ENCODE measurements at regions not wholly inside any gene's neighbourhood (a gene's known extent, or its start where the extent isn't known, plus 50 kb on each side); places are given as distances from the start of the nearest gene placed in this dataset.
A peak's percentile ranks its signal among the peaks of the same experiment; 100 is the strongest.

DNA sequence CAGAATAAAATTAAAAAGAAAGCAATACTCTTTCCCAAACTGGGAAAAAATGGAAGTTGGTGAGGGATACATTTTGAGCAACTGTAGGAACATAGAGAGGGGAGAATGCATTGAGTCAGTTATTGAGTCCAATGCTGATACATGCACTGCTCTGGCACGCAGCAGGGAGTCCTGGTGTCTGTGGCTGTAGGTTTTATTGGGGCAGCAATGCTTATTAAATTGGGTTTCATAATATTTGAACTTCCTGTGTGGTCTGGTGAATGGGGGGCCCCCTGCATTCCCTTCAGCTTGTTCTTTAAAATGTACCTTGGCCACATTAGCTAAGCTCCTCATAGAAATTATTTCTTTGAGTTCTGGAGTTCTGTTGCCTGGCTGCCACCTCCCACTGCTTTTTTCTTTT, 125.2 kb upstream of the ELAC2 start:
- Histone ChIP-seq H3K9ac (ENCODE audit: insufficient read length) (no peak overlapping the region), H3K4me3 (no peak overlapping the region), H3K36me3 (ENCODE audit: insufficient read depth, low read length) (no peaks in the 10 kb centered on the region), H3K9me3 (ENCODE audit: low read depth, low read length) (no peaks in the 10 kb centered on the region), H3K27ac (no peak overlapping the region)
- peak; percentile 23; the same call in 1 of the 2 replicates for TF ChIP-seq POLR2AphosphoS5 (IDR thresholded peaks at IDR 0.05; ENCODE audit: borderline replicate concordance, low read depth, low read length)
- TF ChIP-seq FOXP2 (optimal IDR thresholded peaks at IDR 0.05; ENCODE audit: control extremely low read depth, extremely low read length, insufficient read depth): no peak
- no peak for DNase-seq (ENCODE audit: low read depth, low spot score)

DNA sequence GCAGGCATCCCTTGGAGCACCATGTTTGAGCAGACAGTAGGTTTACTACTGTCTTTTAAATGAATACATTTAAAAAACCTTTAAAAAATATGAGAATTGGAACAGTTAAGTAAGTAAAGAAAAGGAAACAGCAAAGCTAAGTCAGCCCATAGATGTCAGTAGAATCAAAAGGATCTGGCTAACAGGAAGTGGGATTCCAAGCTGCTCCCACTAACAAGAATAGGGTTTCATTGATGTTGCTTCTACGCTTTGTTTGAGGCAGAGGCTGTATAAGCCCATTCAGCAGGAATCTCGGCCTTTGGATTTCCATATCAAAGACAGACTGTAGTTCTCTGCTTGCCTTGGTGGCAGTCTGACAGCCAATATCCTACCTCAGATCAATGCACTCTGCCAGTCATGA, 122.9 kb upstream of the ELAC2 start:
- no peak for DNase-seq (ENCODE audit: low read depth, low spot score)

DNA sequence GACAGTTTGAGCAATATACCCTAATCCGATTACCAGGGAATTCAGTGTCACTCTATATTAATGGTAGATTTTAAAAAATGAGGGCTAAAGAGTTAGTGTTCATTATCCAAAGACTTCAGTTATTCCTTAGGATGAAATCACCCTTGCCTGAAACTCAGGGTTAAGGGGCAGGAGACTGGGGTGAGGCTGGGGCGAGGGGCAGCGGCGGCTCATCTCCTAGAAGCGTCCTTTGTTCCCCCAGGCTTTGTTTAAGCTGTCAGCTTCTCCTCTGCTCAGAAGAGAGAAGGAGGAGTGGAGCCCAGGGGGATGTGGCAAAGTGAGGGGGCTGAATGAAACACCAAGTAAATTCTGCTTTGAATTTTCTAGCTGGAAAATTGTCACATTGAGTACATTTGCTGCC, 117.7 kb upstream of the ELAC2 start:
- TF ChIP-seq FOXP2 (optimal IDR thresholded peaks at IDR 0.05; ENCODE audit: control extremely low read depth, extremely low read length, insufficient read depth): no peak
- no peak for TF ChIP-seq EZH2 (IDR thresholded peaks at IDR 0.05)
- no peak for TF ChIP-seq POLR2AphosphoS5 (IDR thresholded peaks at IDR 0.05; ENCODE audit: borderline replicate concordance, low read depth, low read length)
- H3K36me3 ChIP-seq (ENCODE audit: insufficient read depth, low read length): no peaks in the 10 kb centered on the region
- no peaks in the 10 kb centered on the region for H3K9me3 ChIP-seq (ENCODE audit: low read depth, low read length)
- H3K9ac ChIP-seq (ENCODE audit: insufficient read length): no peak overlapping the region
- no peak overlapping the region for H3K4me3 ChIP-seq
- H3K27ac ChIP-seq: no peak overlapping the region
- DNase-seq (ENCODE audit: low read depth, low spot score): no peak

More for the DNA sequence above, 122.9 kb upstream of the ELAC2 start:
- Histone ChIP-seq H3K27ac (no peak overlapping the region), H3K4me3 (no peak overlapping the region), H3K9ac (ENCODE audit: insufficient read length) (no peak overlapping the region), H3K9me3 (ENCODE audit: low read depth, low read length) (no peaks in the 10 kb centered on the region), H3K36me3 (ENCODE audit: insufficient read depth, low read length) (no peaks in the 10 kb centered on the region)
- TF ChIP-seq POLR2AphosphoS5 (IDR thresholded peaks at IDR 0.05; ENCODE audit: borderline replicate concordance, low read depth, low read length) (no peak), EZH2 (IDR thresholded peaks at IDR 0.05) (no peak), FOXP2 (optimal IDR thresholded peaks at IDR 0.05; ENCODE audit: control extremely low read depth, extremely low read length, insufficient read depth) (no peak)

DNA sequence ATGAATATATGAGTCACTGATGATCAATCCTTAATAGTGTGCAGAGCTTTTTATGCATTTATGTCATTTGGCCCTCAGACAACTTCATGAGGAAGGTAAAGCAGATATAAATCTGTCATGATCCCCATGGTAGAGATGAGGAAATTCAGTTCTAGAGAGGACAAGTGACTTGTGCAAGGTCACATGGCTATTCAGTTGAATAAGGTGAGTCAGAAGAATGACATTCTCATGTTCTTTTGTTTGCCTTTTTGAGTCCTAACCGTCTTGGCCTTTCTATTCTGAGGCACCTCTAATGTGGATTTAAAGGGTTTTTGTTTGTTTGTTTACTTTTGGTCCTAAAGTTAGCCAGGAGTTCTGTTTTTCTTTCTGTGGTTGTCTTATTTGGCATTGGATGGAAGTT, 116.2 kb upstream of the ELAC2 start:
- TF ChIP-seq FOXP2 (optimal IDR thresholded peaks at IDR 0.05; ENCODE audit: control extremely low read depth, extremely low read length, insufficient read depth) (no peak), POLR2AphosphoS5 (IDR thresholded peaks at IDR 0.05; ENCODE audit: borderline replicate concordance, low read depth, low read length) (no peak), EZH2 (IDR thresholded peaks at IDR 0.05) (no peak)
- Histone ChIP-seq H3K4me3 (no peak overlapping the region), H3K9me3 (ENCODE audit: low read depth, low read length) (no peaks in the 10 kb centered on the region), H3K27ac (no peak overlapping the region), H3K9ac (ENCODE audit: insufficient read length) (no peak overlapping the region), H3K36me3 (ENCODE audit: insufficient read depth, low read length) (no peaks in the 10 kb centered on the region)
- no peak for DNase-seq (ENCODE audit: low read depth, low spot score)

DNA sequence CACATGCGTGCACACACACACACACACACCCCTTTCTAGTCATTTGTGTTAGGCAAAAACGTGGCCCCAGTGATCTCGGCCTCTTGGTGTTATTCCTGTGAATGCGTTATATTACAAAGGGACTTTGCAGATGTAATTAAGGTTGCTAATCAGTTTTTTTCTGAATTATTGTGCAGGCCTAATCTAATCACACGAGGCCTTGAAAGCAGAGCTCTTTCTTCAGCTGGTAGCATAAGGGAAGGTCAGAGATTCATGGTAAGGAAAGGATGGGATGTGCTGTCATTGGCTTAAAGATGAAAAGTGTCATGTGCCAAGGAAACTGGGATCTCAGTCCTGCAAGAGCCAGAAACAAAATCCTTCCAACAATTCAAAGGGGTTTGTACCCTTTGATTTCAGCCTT, 113.4 kb upstream of the ELAC2 start:
- no peak overlapping the region for H3K27ac ChIP-seq
- DNase-seq (ENCODE audit: low read depth, low spot score): no peak
- H3K9ac ChIP-seq (ENCODE audit: insufficient read length): no peak overlapping the region
- no peaks in the 10 kb centered on the region for H3K36me3 ChIP-seq (ENCODE audit: insufficient read depth, low read length)
- TF ChIP-seq EZH2 (IDR thresholded peaks at IDR 0.05): no peak
- no peak for TF ChIP-seq POLR2AphosphoS5 (IDR thresholded peaks at IDR 0.05; ENCODE audit: borderline replicate concordance, low read depth, low read length)
- no peak for TF ChIP-seq FOXP2 (optimal IDR thresholded peaks at IDR 0.05; ENCODE audit: control extremely low read depth, extremely low read length, insufficient read depth)
- H3K9me3 ChIP-seq (ENCODE audit: low read depth, low read length): no peaks in the 10 kb centered on the region
- no peak overlapping the region for H3K4me3 ChIP-seq

DNA sequence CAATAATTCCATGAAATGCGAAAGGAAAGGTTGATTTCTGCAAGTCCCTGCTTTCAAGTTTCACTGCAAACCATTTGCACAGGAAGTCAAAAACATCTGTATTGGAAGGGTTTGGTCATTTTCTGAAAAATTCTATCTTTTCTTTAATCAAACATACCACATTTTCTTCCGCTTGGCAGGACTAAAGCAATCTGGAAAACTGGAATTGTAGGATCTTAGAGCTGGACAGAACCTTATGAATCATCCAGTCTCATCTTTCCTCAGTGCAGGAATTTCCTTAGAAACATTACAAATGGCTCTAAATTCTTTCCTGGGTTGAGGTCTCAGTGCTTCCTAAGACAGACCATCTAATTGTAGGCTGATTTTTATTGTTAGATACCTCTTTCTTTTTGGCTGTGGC, 111.5 kb upstream of the ELAC2 start:
- no peaks in the 10 kb centered on the region for H3K9me3 ChIP-seq (ENCODE audit: low read depth, low read length)
- H3K36me3 ChIP-seq (ENCODE audit: insufficient read depth, low read length): no peaks in the 10 kb centered on the region
- DNase-seq (ENCODE audit: low read depth, low spot score): no peak
- no peak overlapping the region for H3K27ac ChIP-seq
- TF ChIP-seq FOXP2 (optimal IDR thresholded peaks at IDR 0.05; ENCODE audit: control extremely low read depth, extremely low read length, insufficient read depth): no peak
- no peak for TF ChIP-seq EZH2 (IDR thresholded peaks at IDR 0.05)
- TF ChIP-seq POLR2AphosphoS5 (IDR thresholded peaks at IDR 0.05; ENCODE audit: borderline replicate concordance, low read depth, low read length): no peak
- no peak overlapping the region for H3K9ac ChIP-seq (ENCODE audit: insufficient read length)
- H3K4me3 ChIP-seq: no peak overlapping the region

DNA sequence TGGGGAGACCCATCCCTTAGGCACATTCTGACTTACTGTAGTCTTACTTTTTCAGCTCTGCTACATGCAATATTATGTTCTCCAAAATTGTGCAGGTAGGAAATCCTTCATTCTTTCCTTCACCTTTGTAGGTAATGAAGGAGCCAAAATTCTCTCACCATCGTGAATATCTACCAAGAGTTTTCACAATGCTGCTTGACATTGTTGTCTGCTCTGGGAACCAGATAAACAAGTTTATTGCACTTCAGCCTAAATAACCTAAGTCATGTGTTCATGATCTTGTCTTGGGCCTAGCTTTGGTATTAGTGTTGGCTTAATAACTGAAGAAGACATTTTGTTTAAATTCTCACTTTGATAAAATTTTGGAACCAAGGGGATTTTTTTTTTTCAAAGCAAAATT, 110.8 kb upstream of the ELAC2 start:
- Histone ChIP-seq H3K4me3 (no peak overlapping the region), H3K36me3 (ENCODE audit: insufficient read depth, low read length) (no peaks in the 10 kb centered on the region), H3K27ac (no peak overlapping the region), H3K9me3 (ENCODE audit: low read depth, low read length) (no peaks in the 10 kb centered on the region), H3K9ac (ENCODE audit: insufficient read length) (no peak overlapping the region)
- no peak for DNase-seq (ENCODE audit: low read depth, low spot score)
- TF ChIP-seq FOXP2 (optimal IDR thresholded peaks at IDR 0.05; ENCODE audit: control extremely low read depth, extremely low read length, insufficient read depth): no peak
- no peak for TF ChIP-seq POLR2AphosphoS5 (IDR thresholded peaks at IDR 0.05; ENCODE audit: borderline replicate concordance, low read depth, low read length)
- TF ChIP-seq EZH2 (IDR thresholded peaks at IDR 0.05): no peak

DNA sequence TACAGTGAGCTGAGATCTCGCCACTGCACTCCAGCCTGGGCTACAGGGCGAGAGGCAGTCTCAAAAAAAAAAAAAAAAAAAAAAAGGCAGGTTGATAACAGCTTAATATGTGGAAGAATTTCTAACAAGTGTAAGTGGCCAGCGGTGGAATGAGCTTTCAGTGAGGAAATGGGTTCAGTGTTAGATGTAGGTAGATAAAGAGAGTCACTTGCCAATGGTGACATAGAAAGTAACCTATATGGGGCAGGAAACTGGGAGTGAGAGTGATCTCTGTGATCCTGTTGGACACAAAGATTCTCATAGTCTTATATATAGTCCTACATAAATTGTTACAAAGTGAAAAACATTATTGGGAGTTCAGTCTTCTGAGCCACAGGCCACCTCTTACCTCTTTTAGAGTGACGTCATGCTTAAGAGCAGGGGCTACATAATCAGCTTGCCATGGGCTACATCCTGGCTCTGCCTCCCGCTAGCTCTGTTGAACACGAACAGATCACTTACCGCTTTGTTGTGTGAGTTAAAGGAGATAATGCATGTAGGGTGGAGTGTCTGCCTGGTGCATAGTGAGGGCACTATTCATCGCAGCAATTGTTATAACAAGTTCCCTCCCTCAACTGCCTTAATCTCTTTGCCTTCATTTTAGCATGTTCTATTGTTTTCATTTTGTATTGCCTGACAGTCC, 110.2 kb upstream of the ELAC2 start:
- no peak overlapping the region for H3K9ac ChIP-seq (ENCODE audit: insufficient read length)
- no peaks in the 10 kb centered on the region for H3K36me3 ChIP-seq (ENCODE audit: insufficient read depth, low read length)
- no peak for DNase-seq (ENCODE audit: low read depth, low spot score)
- TF ChIP-seq FOXP2 (optimal IDR thresholded peaks at IDR 0.05; ENCODE audit: control extremely low read depth, extremely low read length, insufficient read depth) (no peak), EZH2 (IDR thresholded peaks at IDR 0.05) (no peak), POLR2AphosphoS5 (IDR thresholded peaks at IDR 0.05; ENCODE audit: borderline replicate concordance, low read depth, low read length) (no peak)
- H3K27ac ChIP-seq: no peak overlapping the region
- no peak overlapping the region for H3K4me3 ChIP-seq
- H3K9me3 ChIP-seq (ENCODE audit: low read depth, low read length): no peaks in the 10 kb centered on the region

DNA sequence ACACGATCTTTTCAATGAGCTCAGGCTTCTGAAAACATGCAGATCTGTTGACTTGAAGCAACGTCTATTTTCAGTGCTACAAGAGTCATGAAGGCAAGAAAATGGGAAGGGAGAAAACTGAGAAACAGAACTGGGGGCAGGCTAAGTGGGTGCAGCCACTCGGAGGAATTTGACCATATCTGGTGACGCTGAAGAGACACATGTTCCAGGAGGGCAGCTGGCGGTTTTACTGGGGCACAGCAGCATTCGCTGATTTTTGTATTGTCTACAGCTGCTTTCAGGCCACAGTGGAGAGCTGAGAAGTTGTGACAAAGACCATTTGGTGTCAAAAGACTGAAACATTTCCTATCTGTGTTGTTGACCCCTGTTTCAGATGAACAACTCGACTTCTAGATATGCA, 103.0 kb upstream of the ELAC2 start:
- no peaks in the 10 kb centered on the region for H3K9me3 ChIP-seq (ENCODE audit: low read depth, low read length)
- no peaks in the 10 kb centered on the region for H3K36me3 ChIP-seq (ENCODE audit: insufficient read depth, low read length)
- no peak overlapping the region for H3K9ac ChIP-seq (ENCODE audit: insufficient read length)
- DNase-seq (ENCODE audit: low read depth, low spot score): no peak
- no peak overlapping the region for H3K4me3 ChIP-seq
- TF ChIP-seq POLR2AphosphoS5 (IDR thresholded peaks at IDR 0.05; ENCODE audit: borderline replicate concordance, low read depth, low read length): no peak
- no peak for TF ChIP-seq EZH2 (IDR thresholded peaks at IDR 0.05)
- no peak for TF ChIP-seq FOXP2 (optimal IDR thresholded peaks at IDR 0.05; ENCODE audit: control extremely low read depth, extremely low read length, insufficient read depth)
- no peak overlapping the region for H3K27ac ChIP-seq
